Stimulated activated CD8-positive, alpha-beta memory T cell treated with anti-CD3 and anti-CD28 coated beads, Interleukin-4, amount 100 ng/mL, for 1 hour (primary cell): ENCODE measurements at regions not wholly inside any gene's neighbourhood (a gene's known extent, or its start where the extent isn't known, plus 50 kb on each side); places are given as distances from the start of the nearest gene placed in this dataset.
"Not testable (repeated sequence)": the region's sequence is repeated elsewhere in the genome, so short reads cannot be mapped to it uniquely, and the experiment has no call there.

Source experiments
- DNase-seq, 2 donors: peaks; one replicate each; pipeline ENCODE4 v3.0.0-alpha.2; 2020; ENCODE audit warnings: low read depth in 2 of 2, low spot score in 1 of 2

GRCh38 chr7:69232445-69233376, 365.6 kb upstream of the AUTS2 start:
- DNase-seq = no peak

GRCh38 chr7:69237541-69237940, 360.7 kb upstream of the AUTS2 start:
- DNase-seq = no peak

GRCh38 chr7:69243016-69243415, 355.3 kb upstream of the AUTS2 start:
- DNase-seq = no peak

GRCh38 chr7:69244701-69245100, 353.6 kb upstream of the AUTS2 start:
- DNase-seq = no peak

- DNase-seq = no peak
Observed at GRCh38 chr7:69245646-69246045, 352.6 kb upstream of the AUTS2 start.

GRCh38 chr7:69246758-69247157, 351.5 kb upstream of the AUTS2 start:
- no peak for DNase-seq

GRCh38 chr7:69248382-69248828, 349.9 kb upstream of the AUTS2 start:
- DNase-seq = not testable (repeated sequence)

GRCh38 chr7:69250958-69251357, 347.3 kb upstream of the AUTS2 start:
- DNase-seq = no peak

GRCh38 chr7:69254643-69255042, 343.6 kb upstream of the AUTS2 start:
- DNase-seq = no peak

GRCh38 chr7:69256634-69257081, 341.6 kb upstream of the AUTS2 start:
- no peak for DNase-seq

- no peak for DNase-seq
Observed at GRCh38 chr7:69257592-69257991, 340.7 kb upstream of the AUTS2 start.

- no peak for DNase-seq
Observed at GRCh38 chr7:69259445-69259844, 338.8 kb upstream of the AUTS2 start.

GRCh38 chr7:69260023-69260422, 338.3 kb upstream of the AUTS2 start:
- DNase-seq = no peak

GRCh38 chr7:69263550-69263949, 334.7 kb upstream of the AUTS2 start:
- DNase-seq = no peak

- DNase-seq = no peak
Observed at GRCh38 chr7:69269806-69270205, 328.5 kb upstream of the AUTS2 start.

GRCh38 chr7:69272101-69272500, 326.2 kb upstream of the AUTS2 start:
- no peak for DNase-seq

GRCh38 chr7:69276011-69276729, 322.1 kb upstream of the AUTS2 start:
- DNase-seq = no peak

GRCh38 chr7:69277366-69277765, 320.9 kb upstream of the AUTS2 start:
- no peak for DNase-seq

- DNase-seq = no peak
Observed at GRCh38 chr7:69282946-69283345, 315.3 kb upstream of the AUTS2 start.

GRCh38 chr7:69283421-69283820, 314.9 kb upstream of the AUTS2 start:
- DNase-seq = no peak

GRCh38 chr7:69285854-69286253, 312.4 kb upstream of the AUTS2 start:
- DNase-seq = no peak

GRCh38 chr7:69295977-69296376, 302.3 kb upstream of the AUTS2 start:
- DNase-seq = no peak
